ENCODE measurements at regions not wholly inside any gene's neighbourhood (a gene's known extent, or its start where the extent isn't known, plus 50 kb on each side); places are given as distances from the start of the nearest gene placed in this dataset.
"Not testable (repeated sequence)": the region's sequence is repeated elsewhere in the genome, so short reads cannot be mapped to it uniquely, and the experiment has no call there.

- Histone ChIP-seq H3K4me2 (ENCODE audit: low read length) (peak overlapping the region; percentile 79), H2AFZ (ENCODE audit: low read length) (peak overlapping the region; percentile 52; the same call in 1 of the 2 replicates), H3K36me3 (ENCODE audit: insufficient read depth, low read length) (no peaks in the 10 kb centered on the region; the same call in 1 of the 2 replicates), H4K20me1 (ENCODE audit: insufficient read depth, low read length) (no peaks in the 10 kb centered on the region), H3K9me3 (ENCODE audit: low read length) (peaks cover 5% of the 10 kb centered on the region; the same call in 1 of the 2 replicates), H3K79me2 (ENCODE audit: insufficient read depth, low read depth, low read length) (no peaks in the 10 kb centered on the region), H3K4me1 (ENCODE audit: insufficient read depth, low read length, poor library complexity, severe bottlenecking) (peaks cover 26% of the 10 kb centered on the region), H3K4me3 (ENCODE audit: low read depth, low read length, poor library complexity, severe bottlenecking) (peak overlapping the region; percentile 52), H3K9me2 (ENCODE audit: insufficient read depth, low read length) (no peaks in the 10 kb centered on the region), H3K27ac (ENCODE audit: low read depth, low read length, poor library complexity, severe bottlenecking) (peak overlapping the region; percentile 95)
- DNase-seq (ENCODE audit: low spot score), result peak; percentile 89
- TF ChIP-seq CTCF (conservative IDR thresholded peaks at IDR 0.05; ENCODE audit: low read length) (no peak), EZH2phosphoT487 (IDR thresholded peaks at IDR 0.05; ENCODE audit: borderline replicate concordance, low read depth, low read length) (no peak)
- intact Hi-C loops (cut with micrococcal nuclease; ENCODE audit: unreplicated experiment), result loop anchor here (1.0 to 5.0 kb wide), 3 partner anchors 56 to 166 kb away; partner anchors contain the start of genes EMB and PARP8
- BruUV-seq (replicated peaks), result no TSS peak
- CTCF ChIA-PET (ENCODE audit: unreplicated experiment), result no interaction called here
- POLR2A ChIA-PET, result interaction anchor here (0.6 to 2.7 kb wide), 8 partner anchors 9 to 160 kb away, joined by 3 to 15 read pairs (median 4); partner anchors contain the start of gene EMB
Observed at GRCh38 chr5:50501491-50502228, 60.6 kb upstream of the EMB start.

GRCh38 chr5:50513028-50513457, 72.0 kb upstream of the EMB start:
- H3K79me2 ChIP-seq (ENCODE audit: insufficient read depth, low read depth, low read length); H3K4me3 ChIP-seq (ENCODE audit: low read depth, low read length, poor library complexity, severe bottlenecking); BruUV-seq (replicated peaks); H3K27ac ChIP-seq (ENCODE audit: low read depth, low read length, poor library complexity, severe bottlenecking); CTCF ChIA-PET (ENCODE audit: unreplicated experiment); H3K4me2 ChIP-seq (ENCODE audit: low read length); H2AFZ ChIP-seq (ENCODE audit: low read length); H3K9me2 ChIP-seq (ENCODE audit: insufficient read depth, low read length); H3K36me3 ChIP-seq (ENCODE audit: insufficient read depth, low read length); H4K20me1 ChIP-seq (ENCODE audit: insufficient read depth, low read length): not testable (repeated sequence)
- DNase-seq (ENCODE audit: low spot score), result peak; percentile 33
- POLR2A ChIA-PET, result interaction anchor here (0.6 to 1.6 kb wide), 6 partner anchors 12 to 180 kb away, joined by 3 to 5 read pairs (median 4); no protein-coding TSS in a partner anchor
- H3K9me3 ChIP-seq (ENCODE audit: low read length), result peaks cover 11% of the 10 kb centered on the region; the same call in 1 of the 2 replicates
- peak; percentile 84 for TF ChIP-seq CTCF (conservative IDR thresholded peaks at IDR 0.05; ENCODE audit: low read length)
- H3K4me1 ChIP-seq (ENCODE audit: insufficient read depth, low read length, poor library complexity, severe bottlenecking), result peaks cover 10% of the 10 kb centered on the region
- intact Hi-C loops (cut with micrococcal nuclease; ENCODE audit: unreplicated experiment), result loop anchor here (1.0 to 5.0 kb wide), 3 partner anchors 72 to 239 kb away; partner anchors contain the start of gene EMB

GRCh38 chr5:50521060-50521459, 80.0 kb upstream of the EMB start:
- H3K27ac ChIP-seq (ENCODE audit: low read depth, low read length, poor library complexity, severe bottlenecking); H4K20me1 ChIP-seq (ENCODE audit: insufficient read depth, low read length); CTCF ChIA-PET (ENCODE audit: unreplicated experiment); DNase-seq (ENCODE audit: low spot score); H2AFZ ChIP-seq (ENCODE audit: low read length); POLR2A ChIA-PET; BruUV-seq (replicated peaks); H3K9me2 ChIP-seq (ENCODE audit: insufficient read depth, low read length); H3K36me3 ChIP-seq (ENCODE audit: insufficient read depth, low read length); H3K79me2 ChIP-seq (ENCODE audit: insufficient read depth, low read depth, low read length); H3K4me3 ChIP-seq (ENCODE audit: low read depth, low read length, poor library complexity, severe bottlenecking); intact Hi-C loops (cut with micrococcal nuclease; ENCODE audit: unreplicated experiment); H3K9me3 ChIP-seq (ENCODE audit: low read length); H3K4me1 ChIP-seq (ENCODE audit: insufficient read depth, low read length, poor library complexity, severe bottlenecking); H3K4me2 ChIP-seq (ENCODE audit: low read length): not testable (repeated sequence)

GRCh38 chr5:50527514-50528060, 86.5 kb upstream of the EMB start:
- H3K79me2 ChIP-seq (ENCODE audit: insufficient read depth, low read depth, low read length); CTCF ChIA-PET (ENCODE audit: unreplicated experiment); H3K9me2 ChIP-seq (ENCODE audit: insufficient read depth, low read length); H3K4me2 ChIP-seq (ENCODE audit: low read length); H3K27ac ChIP-seq (ENCODE audit: low read depth, low read length, poor library complexity, severe bottlenecking); intact Hi-C loops (cut with micrococcal nuclease; ENCODE audit: unreplicated experiment); H2AFZ ChIP-seq (ENCODE audit: low read length); H3K36me3 ChIP-seq (ENCODE audit: insufficient read depth, low read length); H4K20me1 ChIP-seq (ENCODE audit: insufficient read depth, low read length); DNase-seq (ENCODE audit: low spot score); H3K4me3 ChIP-seq (ENCODE audit: low read depth, low read length, poor library complexity, severe bottlenecking); H3K9me3 ChIP-seq (ENCODE audit: low read length); BruUV-seq (replicated peaks); H3K4me1 ChIP-seq (ENCODE audit: insufficient read depth, low read length, poor library complexity, severe bottlenecking): not testable (repeated sequence)
- POLR2A ChIA-PET, result interaction anchor here (1.1 to 1.9 kb wide), 2 partner anchors 10 to 14 kb away, joined by 3 to 5 read pairs; no protein-coding TSS in a partner anchor
